ENCODE measurements at regions not wholly inside any gene's neighbourhood (a gene's known extent, or its start where the extent isn't known, plus 50 kb on each side); places are given as distances from the start of the nearest gene placed in this dataset.

DNA sequence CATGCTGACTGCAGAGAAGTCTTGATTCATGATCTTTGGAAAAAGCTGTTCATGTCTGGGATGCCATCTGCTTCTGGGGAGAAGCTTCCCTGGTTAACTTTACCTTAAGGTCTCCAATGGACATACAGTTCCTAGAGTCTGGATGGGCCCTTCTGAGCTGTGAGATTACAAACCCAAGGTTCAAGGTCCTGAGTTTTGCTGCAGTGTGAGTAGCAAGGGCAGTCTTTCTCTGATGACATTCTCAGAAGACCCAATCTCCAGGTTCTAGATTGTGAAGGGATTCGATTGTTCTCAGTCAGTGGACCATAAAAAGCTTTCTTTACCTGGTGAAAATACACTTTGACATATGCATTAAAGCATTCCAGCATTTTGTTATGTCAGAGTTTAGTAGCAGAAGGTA lies 179.2 kb downstream of the AASDH start:
- Mint-ChIP-seq H3K9me3 (peaks cover 5% of the 10 kb centered on the region), H3K27me3 (ENCODE audit: insufficient read depth, low read depth) (peaks cover 3% of the 10 kb centered on the region)
- no peak overlapping the region for H3K9ac ChIP-seq

DNA sequence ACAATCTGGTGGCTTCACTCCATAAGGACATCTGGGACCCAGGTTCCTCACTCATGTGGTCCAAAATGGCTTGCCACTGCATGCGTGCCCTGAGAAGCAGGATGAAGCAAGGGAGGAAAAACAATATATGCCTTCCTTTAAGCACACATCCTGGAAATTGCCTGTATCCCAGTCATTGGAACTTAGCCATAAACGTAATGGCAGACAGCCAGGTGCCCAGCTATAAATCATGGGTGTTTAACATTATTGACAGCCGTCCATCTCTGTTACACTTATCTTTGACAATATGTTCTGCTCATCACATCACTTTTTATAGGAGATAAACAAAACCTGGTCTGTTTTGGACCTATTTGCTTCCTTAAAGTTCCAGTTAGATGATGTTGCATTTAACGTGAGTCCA lies 181.0 kb downstream of the AASDH start:
- H3K36me3 Mint-ChIP-seq, result peaks cover 21% of the 10 kb centered on the region
- Histone ChIP-seq H4K20me1 (ENCODE audit: low read depth) (peaks cover 9% of the 10 kb centered on the region), H3K27me3 (no peaks in the 10 kb centered on the region), H3K79me2 (ENCODE audit: low read depth) (no peaks in the 10 kb centered on the region), H3K27ac (no peak overlapping the region), H3K9ac (no peak overlapping the region), H3K4me2 (no peak overlapping the region), H2AFZ (replicated peaks) (no peak overlapping the region), H3K36me3 (no peaks in the 10 kb centered on the region), H3K9me3 (ENCODE audit: low read depth) (no peaks in the 10 kb centered on the region), H3K4me1 (peaks cover 2% of the 10 kb centered on the region), H3K4me3 (no peak overlapping the region), H3F3A (ENCODE audit: low read depth) (peaks cover 7% of the 10 kb centered on the region)
- H3K4me1 Mint-ChIP-seq, result no peaks in the 10 kb centered on the region
- H3K9me3 Mint-ChIP-seq, result peaks cover under 1% of the 10 kb centered on the region
- H3K27me3 Mint-ChIP-seq (ENCODE audit: insufficient read depth, low read depth), result peaks cover 3% of the 10 kb centered on the region
- no peak for TF ChIP-seq CTCF (IDR thresholded peaks at IDR 0.05)
- no peak for TF ChIP-seq EZH2 (IDR thresholded peaks at IDR 0.05)
- TF ChIP-seq EZH2phosphoT487 (IDR thresholded peaks at IDR 0.05), result no peak
- no peak for DNase-seq (ENCODE audit: low spot score)
- no peak overlapping the region for H3K4me3 Mint-ChIP-seq
- no peak overlapping the region for H3K27ac Mint-ChIP-seq

More for the DNA sequence above, 179.2 kb downstream of the AASDH start:
- Histone ChIP-seq H3K4me3 (no peak overlapping the region), H3K79me2 (ENCODE audit: low read depth) (no peaks in the 10 kb centered on the region), H3K27ac (no peak overlapping the region), H3K27me3 (no peaks in the 10 kb centered on the region), H3K4me2 (no peak overlapping the region), H3K4me1 (peaks cover 10% of the 10 kb centered on the region), H3K36me3 (no peaks in the 10 kb centered on the region), H3K9me3 (ENCODE audit: low read depth) (no peaks in the 10 kb centered on the region), H4K20me1 (ENCODE audit: low read depth) (peaks cover 9% of the 10 kb centered on the region), H2AFZ (replicated peaks) (no peak overlapping the region), H3F3A (ENCODE audit: low read depth) (peaks cover 7% of the 10 kb centered on the region)
- H3K27ac Mint-ChIP-seq, result no peak overlapping the region
- peaks cover 27% of the 10 kb centered on the region for H3K36me3 Mint-ChIP-seq
- DNase-seq (ENCODE audit: low spot score), result no peak
- TF ChIP-seq EZH2 (IDR thresholded peaks at IDR 0.05) (no peak), CTCF (IDR thresholded peaks at IDR 0.05) (no peak), EZH2phosphoT487 (IDR thresholded peaks at IDR 0.05) (no peak)
- H3K4me3 Mint-ChIP-seq, result no peak overlapping the region
- no peaks in the 10 kb centered on the region for H3K4me1 Mint-ChIP-seq

DNA sequence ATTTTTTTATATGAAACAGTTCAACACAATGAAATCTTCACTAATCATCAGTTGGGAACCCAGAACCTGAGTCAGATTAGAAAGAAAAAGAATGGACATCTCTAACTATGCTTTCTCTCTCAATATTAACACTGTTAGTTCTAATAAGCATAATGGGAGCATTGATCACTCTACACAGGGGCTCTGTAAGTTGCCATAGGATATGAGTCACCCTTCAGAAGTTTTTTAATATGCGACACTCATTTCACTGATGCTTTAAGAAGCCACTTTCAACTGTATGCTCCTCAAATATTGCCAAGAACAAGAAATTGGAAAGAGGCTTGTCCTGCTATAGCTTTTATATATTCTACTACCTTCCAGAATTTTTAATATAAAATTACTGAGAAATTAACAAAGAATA lies 187.0 kb downstream of the AASDH start:
- H3K27ac Mint-ChIP-seq, result no peak overlapping the region
- no peaks in the 10 kb centered on the region for H3K27me3 Mint-ChIP-seq (ENCODE audit: insufficient read depth, low read depth)
- Histone ChIP-seq H3K4me3 (no peak overlapping the region), H3K9me3 (ENCODE audit: low read depth) (no peaks in the 10 kb centered on the region), H2AFZ (replicated peaks) (no peak overlapping the region), H3K4me2 (no peak overlapping the region), H3K9ac (no peak overlapping the region), H3K27ac (no peak overlapping the region), H3K79me2 (ENCODE audit: low read depth) (no peaks in the 10 kb centered on the region), H3K27me3 (no peaks in the 10 kb centered on the region), H3F3A (ENCODE audit: low read depth) (no peaks in the 10 kb centered on the region), H4K20me1 (ENCODE audit: low read depth) (no peaks in the 10 kb centered on the region), H3K4me1 (no peaks in the 10 kb centered on the region), H3K36me3 (no peaks in the 10 kb centered on the region)
- H3K9me3 Mint-ChIP-seq, result no peaks in the 10 kb centered on the region
- no peak overlapping the region for H3K4me3 Mint-ChIP-seq
- TF ChIP-seq EZH2phosphoT487 (IDR thresholded peaks at IDR 0.05) (no peak), EZH2 (IDR thresholded peaks at IDR 0.05) (no peak), CTCF (IDR thresholded peaks at IDR 0.05) (no peak)
- H3K4me1 Mint-ChIP-seq, result peaks cover 7% of the 10 kb centered on the region
- no peak for DNase-seq (ENCODE audit: low spot score)
- H3K36me3 Mint-ChIP-seq, result peaks cover 4% of the 10 kb centered on the region
